A172 (cell line): ENCODE measurements at regions not wholly inside any gene's neighbourhood (a gene's known extent, or its start where the extent isn't known, plus 50 kb on each side); places are given as distances from the start of the nearest gene placed in this dataset.

Source experiments
- DNase-seq: peaks from one replicate; pipeline ENCODE4 v3.0.0-alpha.2; 2015; ENCODE audit warnings: low spot score

GRCh38 chr9:25613709-25614108 is 64.5 kb downstream of the TUSC1 start:
- no peak for DNase-seq

GRCh38 chr9:25603106-25603505 is 75.1 kb downstream of the TUSC1 start:
- no peak for DNase-seq

- DNase-seq: no peak
These were observed 75.7 kb downstream of the TUSC1 start for GRCh38 chr9:25602400-25603044.

GRCh38 chr9:25600501-25600900 is 77.7 kb downstream of the TUSC1 start:
- DNase-seq: no peak

GRCh38 chr9:25584611-25585010 is 93.6 kb downstream of the TUSC1 start:
- no peak for DNase-seq

DNA sequence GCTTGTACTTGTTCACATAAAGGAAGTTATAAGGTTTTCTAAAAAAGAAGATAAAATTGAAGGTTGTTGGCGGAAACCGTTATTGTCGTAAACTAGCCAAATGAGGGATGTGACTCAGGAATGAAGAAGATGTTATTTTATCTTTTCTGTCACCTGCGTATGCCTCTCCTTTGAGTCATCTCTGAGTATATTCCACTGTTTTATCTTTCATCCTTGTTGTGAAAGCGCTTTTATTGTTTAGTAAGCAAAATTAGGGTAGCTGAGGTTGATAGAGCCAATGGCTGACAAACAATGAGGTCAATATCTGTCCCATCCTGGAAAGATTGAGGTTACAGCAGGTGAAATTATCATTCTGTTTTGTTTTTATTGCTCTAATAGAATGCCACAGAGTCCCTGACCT is 105.0 kb downstream of the TUSC1 start:
- peak; percentile 27 for DNase-seq

GRCh38 chr9:25571491-25571890 is 106.8 kb downstream of the TUSC1 start:
- DNase-seq: no peak

DNA sequence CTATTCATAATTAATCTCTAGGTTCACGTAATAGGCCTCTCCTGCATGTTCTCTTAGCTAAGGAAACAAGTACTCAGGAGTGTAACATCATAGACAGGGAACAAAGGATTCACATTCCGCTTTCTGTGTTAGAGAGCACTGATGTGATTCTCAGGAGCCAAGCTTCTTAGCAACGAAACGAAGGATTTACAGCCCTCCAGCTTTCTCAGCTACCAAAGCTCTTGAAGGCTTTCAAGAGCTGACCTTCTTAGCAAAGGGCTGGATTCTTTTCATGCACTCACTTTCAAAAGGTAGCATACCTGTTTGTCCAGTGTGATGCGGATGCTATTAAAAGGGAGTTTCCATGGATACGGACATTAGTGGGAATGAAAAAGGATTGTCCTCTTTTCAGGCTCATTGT is 107.4 kb downstream of the TUSC1 start:
- DNase-seq: no peak

DNA sequence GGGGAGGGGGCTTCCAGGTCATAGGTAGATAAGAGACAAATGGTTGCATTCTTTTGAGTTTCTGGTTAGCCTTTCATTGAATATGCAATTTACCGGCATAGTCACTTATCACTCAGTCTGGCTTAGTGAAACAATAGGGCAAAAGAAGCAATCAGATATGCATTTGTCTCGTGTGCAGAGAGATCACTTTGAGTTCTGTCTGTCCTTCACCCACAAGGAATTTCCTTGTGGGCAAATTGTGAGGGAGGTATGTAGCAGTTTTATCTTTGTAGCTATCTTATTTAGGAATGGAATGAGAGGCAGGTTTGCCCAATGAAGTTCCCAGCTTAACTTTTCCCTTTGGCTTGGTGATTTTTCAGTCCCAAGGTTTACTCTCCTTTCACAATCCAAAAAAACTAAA is 116.1 kb downstream of the TUSC1 start:
- no peak for DNase-seq

DNA sequence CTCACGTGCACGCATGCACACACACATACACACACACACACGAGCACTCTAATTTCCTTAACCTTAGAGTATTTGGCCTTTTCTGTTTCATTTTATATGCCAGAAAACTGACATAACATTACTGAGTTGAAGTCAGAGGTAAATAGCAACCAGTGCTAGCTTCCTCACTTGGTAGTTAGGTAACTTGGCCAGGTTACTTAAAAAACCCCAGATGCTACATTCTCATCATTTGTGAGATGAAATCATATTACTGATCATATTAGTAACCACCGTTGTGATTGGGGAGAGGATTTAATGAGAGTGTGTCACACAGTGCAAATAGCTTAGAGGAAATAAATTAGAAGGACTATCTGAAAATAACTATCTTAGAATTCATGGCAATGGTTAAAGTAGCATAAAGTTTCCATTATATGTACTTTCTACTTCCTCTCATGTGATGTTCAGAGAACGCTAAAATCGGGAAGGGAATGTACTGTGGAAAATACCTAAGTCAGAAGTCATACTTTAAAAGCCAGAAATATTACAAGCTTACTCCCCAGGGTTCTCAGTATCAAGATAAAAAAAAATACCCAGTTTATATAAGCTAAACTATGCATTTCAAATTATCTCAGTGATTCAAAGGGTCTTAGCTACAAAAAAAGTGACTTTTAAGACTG is 120.5 kb downstream of the TUSC1 start:
- peak; percentile 22 for DNase-seq

GRCh38 chr9:25556540-25556939 is 121.7 kb downstream of the TUSC1 start:
- no peak for DNase-seq

DNA sequence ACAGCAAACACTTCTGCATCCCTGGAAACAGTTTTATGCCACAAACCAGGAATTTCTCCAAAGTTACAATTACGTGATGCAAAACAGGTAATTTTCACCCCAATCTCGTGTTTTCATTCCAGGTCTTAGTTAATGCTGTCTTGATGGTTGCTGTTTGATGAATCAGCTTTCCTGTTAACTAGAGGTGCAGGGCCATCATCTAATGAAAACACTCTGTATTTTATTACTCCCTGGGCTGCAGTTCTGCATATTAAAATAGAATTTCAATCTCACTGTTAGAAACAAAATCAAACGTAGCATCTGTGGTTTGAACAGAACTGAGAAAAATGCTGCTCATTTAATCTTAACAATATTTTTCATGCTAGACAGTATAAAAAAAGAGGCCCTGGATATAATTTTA is 129.4 kb downstream of the TUSC1 start:
- no peak for DNase-seq

DNA sequence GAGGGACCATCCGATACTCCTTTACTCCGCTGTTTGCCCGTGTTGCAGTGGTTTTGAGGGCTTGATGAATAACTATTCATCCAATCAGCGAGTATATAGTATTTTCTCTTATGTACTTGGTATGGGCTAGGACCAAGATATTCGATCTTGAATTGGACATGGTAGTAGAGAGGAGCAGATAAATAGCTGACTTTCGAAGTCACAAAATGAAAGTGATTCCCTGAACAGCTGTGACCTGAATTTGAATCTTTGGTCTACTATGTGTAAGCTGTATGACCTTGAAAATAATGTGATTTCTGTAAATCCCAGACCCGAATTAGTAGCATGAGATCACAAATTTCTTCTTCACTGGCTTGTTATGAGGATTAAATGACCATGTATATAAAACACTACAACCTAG is 134.4 kb downstream of the TUSC1 start:
- DNase-seq: no peak

DNA sequence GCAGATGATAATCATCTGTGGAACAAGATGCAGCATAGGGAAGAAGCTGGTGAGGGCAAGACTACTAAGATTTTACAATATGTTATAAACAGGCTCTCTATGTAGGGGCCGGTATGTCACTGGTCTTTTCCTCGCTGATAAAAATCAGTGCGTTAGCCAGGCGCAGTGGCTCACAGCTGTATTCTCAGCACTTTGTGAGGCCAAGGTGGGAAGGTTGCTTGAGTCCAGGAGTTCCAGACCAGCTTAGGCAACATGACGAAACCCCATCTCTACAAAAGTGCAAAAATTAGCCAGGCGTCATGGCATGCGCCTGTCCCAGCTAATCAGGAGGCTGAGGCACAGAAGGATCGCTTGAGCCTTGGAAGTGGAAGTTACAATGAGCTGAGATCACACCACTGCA is 135.9 kb downstream of the TUSC1 start:
- no peak for DNase-seq

DNA sequence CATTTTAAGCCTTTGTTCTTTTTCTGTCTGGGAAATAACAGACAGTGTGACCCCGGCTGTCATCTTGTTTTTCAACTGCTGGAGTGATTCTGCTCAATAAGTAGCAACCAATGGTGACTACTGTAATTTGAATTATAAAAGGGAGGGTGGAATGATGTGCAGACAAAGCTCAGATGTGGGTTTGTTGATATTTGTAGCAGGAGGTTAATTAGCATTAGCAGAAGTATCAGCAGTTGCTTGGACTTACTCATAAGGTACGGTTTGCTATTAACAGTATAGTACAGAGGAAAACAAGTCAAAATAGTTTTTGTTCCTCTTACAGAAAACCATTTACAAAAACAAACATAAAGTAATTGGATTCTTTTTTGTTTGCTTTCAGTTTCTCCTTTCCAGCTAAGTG is 140.4 kb downstream of the TUSC1 start:
- DNase-seq: no peak

DNA sequence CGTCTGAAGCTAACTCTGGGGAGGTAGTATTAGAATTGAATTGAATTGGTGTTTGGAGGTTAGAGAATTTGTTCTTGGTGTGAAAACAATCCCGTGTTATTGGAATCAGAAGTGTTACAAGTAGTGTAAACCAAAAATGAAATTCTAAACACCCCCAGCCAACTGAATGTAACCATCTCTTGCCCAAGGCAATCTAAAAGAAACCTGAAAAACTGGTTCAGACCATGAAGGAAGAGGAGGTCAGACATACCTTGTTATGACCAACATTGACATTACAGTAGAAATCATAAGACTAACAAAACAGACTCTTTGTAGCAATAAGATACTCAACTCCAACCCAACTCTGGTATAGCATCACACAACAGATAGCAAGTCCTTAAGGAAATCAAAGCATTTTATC is 159.0 kb downstream of the TUSC1 start:
- DNase-seq: no peak

DNA sequence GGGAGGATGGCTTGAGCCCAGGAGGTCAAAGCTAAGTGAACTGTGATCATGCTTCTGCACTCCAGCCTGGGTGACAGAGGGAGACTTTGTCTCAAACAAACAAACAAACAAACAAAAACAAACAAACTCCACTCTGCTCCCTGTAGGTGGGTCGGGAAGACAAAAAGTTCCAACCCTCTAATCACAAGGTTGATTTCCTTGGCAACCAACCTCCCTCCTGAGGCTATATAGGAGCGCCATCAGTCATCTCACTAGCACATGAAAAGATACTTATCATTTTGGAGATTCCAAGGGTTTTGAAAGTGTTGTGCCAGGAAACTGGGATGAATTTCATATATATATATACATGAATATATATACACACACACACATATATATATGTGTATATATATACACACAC is 160.5 kb downstream of the TUSC1 start:
- no peak for DNase-seq

GRCh38 chr9:25513509-25514033 is 164.7 kb downstream of the TUSC1 start:
- no peak for DNase-seq

DNA sequence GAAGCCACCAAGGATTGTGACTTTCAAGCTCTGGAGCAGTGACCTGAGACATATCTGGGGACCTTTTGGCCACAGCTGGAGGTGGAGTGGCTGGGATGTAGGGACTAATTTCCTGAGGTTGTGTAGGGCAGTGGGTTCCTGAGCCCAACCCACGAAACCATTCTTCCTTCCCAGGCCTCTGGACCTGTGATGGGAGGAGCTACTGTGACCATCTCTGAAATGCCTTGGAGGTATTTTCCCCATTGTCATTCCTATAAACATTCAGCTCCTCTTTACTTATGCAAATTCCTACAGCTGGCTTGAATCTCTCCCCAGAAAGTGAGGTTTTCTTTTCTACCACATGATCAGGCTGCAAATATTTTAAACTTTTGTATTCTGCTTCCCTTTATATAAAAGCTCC is 172.6 kb downstream of the TUSC1 start:
- DNase-seq: no peak

GRCh38 chr9:25481372-25481771 is 196.9 kb downstream of the TUSC1 start:
- DNase-seq: no peak

DNA sequence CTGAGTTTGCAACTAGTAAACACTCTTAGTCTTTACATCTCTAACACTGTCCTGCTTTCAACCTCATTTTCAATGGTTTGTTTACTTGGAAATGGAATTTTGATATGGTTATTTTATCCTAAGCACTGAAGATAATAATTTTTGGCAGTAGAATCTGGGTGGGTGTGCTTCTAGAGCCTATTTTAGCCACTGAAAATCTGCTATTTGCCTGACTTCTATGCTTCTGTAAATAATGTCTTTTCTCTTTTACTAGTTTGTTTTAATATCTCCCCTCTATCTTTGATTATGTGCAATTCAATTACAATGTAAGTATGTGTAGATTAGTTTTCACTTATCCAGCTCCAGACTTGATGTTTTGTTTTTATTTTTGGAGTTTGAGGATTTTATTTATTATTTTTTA is 197.5 kb downstream of the TUSC1 start:
- DNase-seq: no peak

GRCh38 chr9:25472681-25473080 is 205.6 kb downstream of the TUSC1 start:
- DNase-seq: no peak

- no peak for DNase-seq
These were observed 206.1 kb downstream of the TUSC1 start for GRCh38 chr9:25472085-25472607.
